ENCODE measurements at regions not wholly inside any gene's neighbourhood (a gene's known extent, or its start where the extent isn't known, plus 50 kb on each side); places are given as distances from the start of the nearest gene placed in this dataset.
A peak's percentile ranks its signal among the peaks of the same experiment; 100 is the strongest.

- peak; percentile 83 for TF ChIP-seq CTCF (IDR thresholded peaks at IDR 0.05; ENCODE audit: low read depth, low read length, poor library complexity, severe bottlenecking)
- TF ChIP-seq EZH2phosphoT487 (IDR thresholded peaks at IDR 0.05; ENCODE audit: borderline replicate concordance, low read length), result no peak
Observed at GRCh38 chr20:37615340-37616109, 78.3 kb upstream of the CTNNBL1 start.

All from DOHH2 (cell line).